22Rv1 (cell line): ENCODE measurements at regions not wholly inside any gene's neighbourhood (a gene's known extent, or its start where the extent isn't known, plus 50 kb on each side); places are given as distances from the start of the nearest gene placed in this dataset.
A peak's percentile ranks its signal among the peaks of the same experiment; 100 is the strongest.

Experiments
- H3K27ac ChIP-seq: fragments of 450-650 bp; 2 replicates; pipeline ENCODE4 v1.5.1; 2017
- CTCF ChIP-seq: fragments of 450-650 bp; IDR thresholded peaks from 2 replicates; pipeline ENCODE4 v1.5.1; 2017; ENCODE audit warnings: mild to moderate bottlenecking
- ZFX ChIP-seq: fragments of 450-650 bp; IDR thresholded peaks from 2 replicates; pipeline ENCODE4 v1.6.1; 2017; ENCODE audit warnings: antibody characterized with exemption, borderline replicate concordance

- TF ChIP-seq ZFX (no peak), CTCF (no peak)
- H3K27ac ChIP-seq: peak overlapping the region; percentile 22; the same call in 1 of the 2 replicates
Measured at GRCh38 chr4:24657768-24658617, 73.6 kb upstream of the DHX15 start.

GRCh38 chr4:24659241-24659961, 75.0 kb upstream of the DHX15 start:
- 0 out of 2 replicates have a peak overlapping the region, but pooled peaks have one; percentile 22 for H3K27ac ChIP-seq
- TF ChIP-seq CTCF (no peak), ZFX (no peak)

- TF ChIP-seq ZFX (no peak), CTCF (no peak)
- no peak overlapping the region for H3K27ac ChIP-seq
Measured at GRCh38 chr4:24662056-24662455, 77.7 kb upstream of the DHX15 start.

GRCh38 chr4:24662542-24662941, 78.2 kb upstream of the DHX15 start:
- TF ChIP-seq ZFX (no peak), CTCF (no peak)
- no peak overlapping the region for H3K27ac ChIP-seq

GRCh38 chr4:24664956-24665355, 80.6 kb upstream of the DHX15 start:
- no peak overlapping the region for H3K27ac ChIP-seq
- TF ChIP-seq ZFX: no peak
- no peak for TF ChIP-seq CTCF

GRCh38 chr4:24666316-24666715, 82.0 kb upstream of the DHX15 start:
- no peak overlapping the region for H3K27ac ChIP-seq
- TF ChIP-seq CTCF: no peak
- no peak for TF ChIP-seq ZFX

GRCh38 chr4:24666816-24667477, 82.6 kb upstream of the DHX15 start:
- TF ChIP-seq CTCF (no peak), ZFX (no peak)

More at GRCh38 chr4:24666816-24667477, 82.6 kb upstream of the DHX15 start:
- H3K27ac ChIP-seq: no peak overlapping the region
